GM23248 (cell line): ENCODE measurements at regions not wholly inside any gene's neighbourhood (a gene's known extent, or its start where the extent isn't known, plus 50 kb on each side); places are given as distances from the start of the nearest gene placed in this dataset.
A peak's percentile ranks its signal among the peaks of the same experiment; 100 is the strongest.

ENCODE experiments used
- DNase-seq: peaks from one replicate; pipeline ENCODE4 v3.0.0-alpha.2; 2015
- H2AFZ ChIP-seq: fragments of 200-600 bp; sonication (generic); 2 replicates; pipeline ENCODE4 v1.6.1; 2016; ENCODE audit warnings: antibody characterized with exemption
- H3F3A ChIP-seq: fragments of 200-600 bp; sonication (generic); 2 replicates; pipeline ENCODE4 v1.6.1; 2016; ENCODE audit warnings: mild to moderate bottlenecking, antibody characterized with exemption, mixed run types; ENCODE audit not compliant: insufficient read depth
- H3K27ac ChIP-seq: fragments of 200-600 bp; sonication (generic); 2 replicates; pipeline ENCODE4 v1.5.1; 2016; ENCODE audit warnings: mild to moderate bottlenecking
- H3K27me3 ChIP-seq: fragments of 200-600 bp; sonication (generic); replicated peaks from 2 replicates; pipeline ENCODE4 v1.6.1; 2016; ENCODE audit warnings: mild to moderate bottlenecking; ENCODE audit not compliant: insufficient read depth
- H3K36me3 ChIP-seq: fragments of 200-600 bp; sonication (generic); 2 replicates; pipeline ENCODE4 v1.6.1; 2016; ENCODE audit warnings: low read depth, mild to moderate bottlenecking
- H3K4me1 ChIP-seq: fragments of 200-600 bp; sonication (generic); 2 replicates; pipeline ENCODE4 v1.6.1; 2016; ENCODE audit warnings: mild to moderate bottlenecking; ENCODE audit not compliant: insufficient read depth
- H3K4me2 ChIP-seq: fragments of 200-600 bp; sonication (generic); one replicate; pipeline ENCODE4 v1.6.1; 2016; ENCODE audit warnings: mild to moderate bottlenecking; ENCODE audit not compliant: unreplicated experiment
- H3K4me3 ChIP-seq: fragments of 200-600 bp; sonication (generic); 2 replicates; pipeline ENCODE4 v1.5.1; 2016; ENCODE audit warnings: mild to moderate bottlenecking
- H3K79me2 ChIP-seq: fragments of 200-600 bp; sonication (generic); 2 replicates; pipeline ENCODE4 v1.6.1; 2016; ENCODE audit warnings: mild to moderate bottlenecking; ENCODE audit not compliant: insufficient read depth
- H3K9ac ChIP-seq: fragments of 200-600 bp; sonication (generic); 2 replicates; pipeline ENCODE4 v1.6.1; 2016; ENCODE audit warnings: mild to moderate bottlenecking
- H3K9me2 ChIP-seq: fragments of 200-600 bp; sonication (generic); 2 replicates; pipeline ENCODE4 v1.6.1; 2016; ENCODE audit warnings: mixed run types, mild to moderate bottlenecking, moderate library complexity; ENCODE audit not compliant: insufficient read depth
- H3K9me3 ChIP-seq: fragments of 200-600 bp; sonication (generic); one replicate; pipeline ENCODE4 v1.6.1; 2017; ENCODE audit warnings: low read depth
- H4K20me1 ChIP-seq: fragments of 200-600 bp; sonication (generic); 2 replicates; pipeline ENCODE4 v1.6.0; 2016; ENCODE audit not compliant: insufficient read depth
- EZH2 ChIP-seq: fragments of 200-600 bp; sonication (generic); IDR thresholded peaks from 2 replicates; pipeline ENCODE4 v1.6.1; 2018; ENCODE audit warnings: antibody characterized with exemption, mild to moderate bottlenecking; ENCODE audit not compliant: insufficient read depth, poor library complexity, severe bottlenecking
- EZH2phosphoT487 ChIP-seq: fragments of 200-600 bp; sonication (generic); IDR thresholded peaks from 2 replicates; pipeline ENCODE4 v1.6.1; 2018; ENCODE audit warnings: antibody characterized with exemption, moderate library complexity, mild to moderate bottlenecking, low read depth; ENCODE audit not compliant: insufficient read depth
- WGBS, 2 experiments: methylation state at CpG; one replicate each; pipeline ENCODE4 v1.1.6; 2015 to 2017; ENCODE audit warnings: low lambda C conversion rate in 2 of 2, low coverage in 1 of 2; ENCODE audit errors: missing lambda C conversion rate in 2 of 2; 5-methylcytosine and 5-hydroxymethylcytosine counted together
- in situ Hi-C: fragments of 300-500 bp; cut with MboI; formaldehyde crosslinking; loops from 2 replicates; pipeline ENCODE4 v1.15.0; 2020

- Histone ChIP-seq H3K4me3 (no peak overlapping the region), H3K27me3 (no peaks in the 10 kb centered on the region), H3K4me1 (no peaks in the 10 kb centered on the region), H3K36me3 (no peaks in the 10 kb centered on the region), H3K9ac (no peak overlapping the region), H3K4me2 (no peak overlapping the region), H3K9me3 (no peaks in the 10 kb centered on the region), H3F3A (no peaks in the 10 kb centered on the region), H3K79me2 (no peaks in the 10 kb centered on the region), H3K9me2 (no peaks in the 10 kb centered on the region), H2AFZ (no peak overlapping the region), H3K27ac (no peak overlapping the region), H4K20me1 (no peaks in the 10 kb centered on the region)
- no peak for TF ChIP-seq EZH2
- TF ChIP-seq EZH2phosphoT487: no peak
- in situ Hi-C loops: no loop called here
- no peak for DNase-seq
- 92 to 100% methylated on average over 1 of the region's 1 CpG for WGBS, 2 experiments
These were observed 141.8 kb downstream of the SIM1 start for GRCh38 chr6:100322886-100323285.

- Histone ChIP-seq H3K4me1 (no peaks in the 10 kb centered on the region), H3F3A (no peaks in the 10 kb centered on the region), H3K36me3 (no peaks in the 10 kb centered on the region), H3K9ac (no peak overlapping the region), H3K4me3 (no peak overlapping the region), H2AFZ (no peak overlapping the region), H3K27me3 (no peaks in the 10 kb centered on the region), H3K9me2 (no peaks in the 10 kb centered on the region), H3K9me3 (no peaks in the 10 kb centered on the region), H4K20me1 (no peaks in the 10 kb centered on the region), H3K79me2 (no peaks in the 10 kb centered on the region), H3K4me2 (no peak overlapping the region), H3K27ac (no peak overlapping the region)
- TF ChIP-seq EZH2phosphoT487 (no peak), EZH2 (no peak)
- in situ Hi-C loops: no loop called here
- no peak for DNase-seq
- WGBS, 2 experiments: 72 to 80% methylated on average over 1 of the region's 1 CpG
These were observed 144.0 kb downstream of the SIM1 start for GRCh38 chr6:100320686-100321085.

- DNase-seq: no peak
- H3F3A ChIP-seq: no peaks in the 10 kb centered on the region
- peaks cover 4% of the 10 kb centered on the region; the same call in 1 of the 2 replicates for H3K4me1 ChIP-seq
- H3K79me2 ChIP-seq: no peaks in the 10 kb centered on the region
- no peaks in the 10 kb centered on the region for H3K9me2 ChIP-seq
- no peaks in the 10 kb centered on the region for H3K36me3 ChIP-seq
- 79 to 91% methylated on average over 1 of the region's 1 CpG for WGBS, 2 experiments
- H3K27ac ChIP-seq: no peak overlapping the region
- in situ Hi-C loops: no loop called here
- no peaks in the 10 kb centered on the region for H4K20me1 ChIP-seq
- H3K9me3 ChIP-seq: no peaks in the 10 kb centered on the region
- no peak overlapping the region for H3K4me2 ChIP-seq
- H2AFZ ChIP-seq: no peak overlapping the region
- TF ChIP-seq EZH2 (no peak), EZH2phosphoT487 (no peak)
- H3K9ac ChIP-seq: no peak overlapping the region
- H3K27me3 ChIP-seq: no peaks in the 10 kb centered on the region
- no peak overlapping the region for H3K4me3 ChIP-seq
These were observed 147.7 kb downstream of the SIM1 start for GRCh38 chr6:100317031-100317430.

- H4K20me1 ChIP-seq: no peaks in the 10 kb centered on the region
- no peak overlapping the region for H3K4me3 ChIP-seq
- in situ Hi-C loops: no loop called here
- no peaks in the 10 kb centered on the region for H3K79me2 ChIP-seq
- H3K9ac ChIP-seq: no peak overlapping the region
- DNase-seq: no peak
- H3K9me2 ChIP-seq: no peaks in the 10 kb centered on the region
- no peak overlapping the region for H3K27ac ChIP-seq
- peaks cover 11% of the 10 kb centered on the region; the same call in 1 of the 2 replicates for H3K4me1 ChIP-seq
- no peaks in the 10 kb centered on the region for H3K36me3 ChIP-seq
- H2AFZ ChIP-seq: no peak overlapping the region
- H3K4me2 ChIP-seq: no peak overlapping the region
- 0 out of 2 replicates have a peak, but pooled peaks cover 4% of the 10 kb centered on the region for H3F3A ChIP-seq
- H3K27me3 ChIP-seq: no peaks in the 10 kb centered on the region
- no peak for TF ChIP-seq EZH2
- no peak for TF ChIP-seq EZH2phosphoT487
- H3K9me3 ChIP-seq: no peaks in the 10 kb centered on the region
These were observed 150.5 kb downstream of the SIM1 start for GRCh38 chr6:100314186-100314585.

GRCh38 chr6:100311707-100312251 lies 152.9 kb downstream of the SIM1 start:
- Histone ChIP-seq H3K4me3 (no peak overlapping the region), H3K9me3 (no peaks in the 10 kb centered on the region), H3F3A (0 out of 2 replicates have a peak, but pooled peaks cover 4% of the 10 kb centered on the region), H3K9ac (no peak overlapping the region), H3K9me2 (no peaks in the 10 kb centered on the region), H3K27ac (no peak overlapping the region), H3K4me2 (peak overlapping the region; percentile 3), H4K20me1 (no peaks in the 10 kb centered on the region), H3K27me3 (no peaks in the 10 kb centered on the region), H3K79me2 (no peaks in the 10 kb centered on the region), H3K36me3 (no peaks in the 10 kb centered on the region), H2AFZ (peak overlapping the region; percentile 49; the same call in 1 of the 2 replicates), H3K4me1 (peaks cover 11% of the 10 kb centered on the region; the same call in 1 of the 2 replicates)
- in situ Hi-C loops: no loop called here
- peak; percentile 7 for DNase-seq
- 28 to 32% methylated on average over 5 of the region's 5 CpGs for WGBS, 2 experiments
- TF ChIP-seq EZH2phosphoT487: no peak
